HG02885 (cell line): ENCODE measurements at regions not wholly inside any gene's neighbourhood (a gene's known extent, or its start where the extent isn't known, plus 50 kb on each side); places are given as distances from the start of the nearest gene placed in this dataset.

Experiments used
- ATAC-seq: cut with Tn5 transposase; IDR thresholded peaks from one replicate; pipeline ENCODE4 v1.9.1; 2021; ENCODE audit warnings: mild to moderate bottlenecking; ENCODE audit not compliant: unreplicated experiment, poor library complexity

GRCh38 chr2:60297296-60298005, 256.0 kb downstream of the BCL11A start:
- no peak for ATAC-seq

DNA sequence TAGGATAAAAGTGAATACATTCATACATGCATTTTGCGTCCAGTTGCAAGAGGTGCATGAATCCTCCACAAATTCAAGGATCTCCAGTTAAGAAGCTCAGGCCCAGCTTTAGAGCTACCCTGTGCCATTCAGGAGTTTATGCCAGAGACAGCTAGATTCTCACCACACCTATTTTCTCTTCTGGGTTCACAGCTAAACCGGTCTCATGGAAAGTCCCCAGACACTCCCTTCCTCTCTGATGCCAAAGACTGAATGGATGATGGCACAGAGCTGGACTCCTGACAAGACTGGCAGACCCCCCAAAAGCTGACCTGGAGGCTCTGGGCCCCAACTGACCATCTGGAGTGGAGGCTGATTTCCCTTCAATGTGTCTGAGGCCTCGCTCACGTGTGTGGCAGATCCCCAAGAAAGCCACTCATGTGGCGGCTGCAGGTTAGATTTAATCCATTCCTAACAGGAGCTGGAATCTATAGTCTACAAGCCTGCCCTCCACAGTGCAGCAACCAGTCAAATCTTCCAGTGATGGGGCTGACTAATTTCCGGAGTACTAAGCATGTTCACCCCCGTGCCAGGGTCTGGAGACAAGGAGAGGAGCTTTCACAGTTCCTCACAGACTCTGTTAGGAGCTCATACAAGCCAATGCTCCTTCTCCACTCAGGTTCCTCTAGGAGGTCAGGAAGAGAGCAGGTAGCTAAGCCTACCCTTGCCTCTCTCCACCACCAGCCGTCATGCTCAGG, 257.1 kb downstream of the BCL11A start:
- ATAC-seq = no peak

GRCh38 chr2:60295636-60295962, 257.9 kb downstream of the BCL11A start:
- ATAC-seq = no peak

- ATAC-seq = no peak
These were observed 258.4 kb downstream of the BCL11A start for GRCh38 chr2:60294901-60295635.

GRCh38 chr2:60292242-60292641, 261.2 kb downstream of the BCL11A start:
- peak; percentile 62 for ATAC-seq

- no peak for ATAC-seq
These were observed 262.9 kb downstream of the BCL11A start for GRCh38 chr2:60290509-60290908.

DNA sequence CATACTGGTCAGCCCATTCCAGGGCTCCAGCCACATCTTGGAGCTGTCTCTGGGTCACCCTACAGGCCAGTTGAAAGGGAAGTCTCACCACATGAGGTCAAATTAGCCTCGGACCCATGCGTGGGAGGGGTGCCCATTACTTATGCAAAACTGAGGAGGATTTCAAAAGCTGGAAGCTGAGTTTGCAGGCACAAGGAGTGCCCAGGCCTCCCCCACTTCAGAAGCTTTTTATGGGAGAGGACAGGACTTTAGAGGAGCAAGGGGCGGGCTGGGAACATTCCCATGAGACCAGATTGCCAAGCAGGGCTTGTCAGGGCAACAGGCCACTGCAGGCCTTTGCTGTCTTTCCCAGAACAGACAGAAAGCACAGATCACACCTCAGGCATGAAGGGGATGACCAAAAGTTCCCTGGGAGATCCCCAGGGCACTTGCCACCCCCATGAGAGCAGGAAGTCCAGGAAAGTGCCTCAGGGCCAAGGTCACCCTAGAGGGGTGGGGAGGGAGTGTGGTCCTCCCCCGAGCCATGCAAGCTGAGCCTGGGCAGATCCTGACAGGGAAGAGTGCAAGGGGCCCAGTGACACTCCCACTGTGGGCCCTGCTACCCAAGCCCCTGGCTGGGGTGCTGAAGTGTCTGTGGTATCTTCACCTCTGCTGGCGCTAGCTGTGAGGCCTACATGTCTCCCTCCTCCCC, 267.7 kb downstream of the BCL11A start:
- ATAC-seq = no peak

DNA sequence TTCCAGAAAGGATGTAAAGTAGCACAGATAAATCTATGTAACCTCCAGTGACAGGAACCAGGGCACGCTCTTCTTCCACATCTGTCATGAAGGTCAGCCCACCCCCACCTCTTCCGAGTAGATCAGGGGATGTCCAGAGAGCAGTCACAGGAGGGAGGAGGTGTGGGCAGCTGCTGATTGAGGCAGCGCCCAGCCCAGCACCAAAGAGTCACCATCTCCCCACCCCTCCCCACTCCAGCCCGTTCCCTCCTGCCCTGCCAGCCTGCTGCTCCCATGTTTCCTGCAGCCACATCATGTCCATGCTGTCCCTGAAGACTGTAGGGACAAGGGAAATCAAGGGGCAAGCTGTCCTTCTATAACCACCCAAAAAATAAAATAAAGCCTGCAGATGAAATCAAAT, 269.8 kb downstream of the BCL11A start:
- no peak for ATAC-seq

DNA sequence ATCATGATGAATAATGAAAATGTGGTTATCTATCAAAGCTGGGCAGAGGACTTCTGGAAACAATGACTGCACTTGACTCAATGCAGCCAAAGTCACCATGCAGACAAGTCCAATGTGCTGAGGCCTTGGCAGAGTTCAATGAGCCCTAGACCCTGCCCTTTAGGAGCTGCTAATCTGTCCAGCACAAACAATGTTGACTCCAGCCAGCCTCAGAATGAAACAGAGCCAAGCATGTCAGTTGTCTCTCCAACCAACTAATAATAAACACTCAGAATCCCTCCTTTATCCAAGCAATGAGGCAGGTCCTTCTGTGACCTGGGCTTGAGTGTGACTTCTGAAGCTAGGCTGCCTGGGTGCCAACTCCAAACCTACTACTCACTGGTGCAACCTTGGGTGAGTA, 270.6 kb downstream of the BCL11A start:
- no peak for ATAC-seq

DNA sequence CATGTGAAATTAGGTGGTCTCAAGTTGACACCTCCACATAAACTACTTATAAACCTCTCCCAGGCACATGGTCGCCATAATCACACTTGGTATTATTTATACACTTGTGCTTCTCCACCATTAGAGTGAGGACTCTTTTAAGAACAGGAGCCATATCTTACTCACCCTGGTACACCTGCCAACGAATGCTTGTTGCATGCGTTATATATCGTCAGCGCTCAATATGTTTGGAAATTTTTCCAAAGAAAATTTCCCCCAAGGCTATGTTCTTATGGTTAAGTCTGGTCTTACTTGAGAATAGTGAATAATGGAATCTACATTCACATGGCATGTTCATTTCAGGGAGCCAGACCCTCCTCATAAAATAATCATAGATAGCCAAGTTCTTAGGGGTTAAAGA, 271.7 kb downstream of the BCL11A start:
- ATAC-seq = no peak

- ATAC-seq = no peak
These were observed 273.2 kb downstream of the BCL11A start for GRCh38 chr2:60280238-60280637.

DNA sequence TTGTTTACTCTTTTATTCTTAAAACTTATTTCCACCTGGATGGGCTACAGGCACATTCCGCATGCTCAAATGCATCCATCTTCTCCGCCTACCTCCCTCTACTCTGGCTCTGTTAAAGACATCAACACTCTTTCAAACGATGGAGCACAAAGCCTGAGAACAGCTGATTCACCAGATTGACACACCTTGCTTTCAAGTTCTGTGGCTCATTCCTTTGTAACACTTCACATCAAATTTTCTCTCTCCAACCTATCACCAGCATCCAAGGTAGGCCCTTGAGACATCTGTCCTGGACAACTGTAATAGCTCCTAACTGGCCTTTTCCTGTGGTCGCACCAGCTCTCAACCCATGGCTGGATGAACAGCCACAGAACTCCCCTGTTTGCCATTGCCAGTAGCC, 274.5 kb downstream of the BCL11A start:
- no peak for ATAC-seq

DNA sequence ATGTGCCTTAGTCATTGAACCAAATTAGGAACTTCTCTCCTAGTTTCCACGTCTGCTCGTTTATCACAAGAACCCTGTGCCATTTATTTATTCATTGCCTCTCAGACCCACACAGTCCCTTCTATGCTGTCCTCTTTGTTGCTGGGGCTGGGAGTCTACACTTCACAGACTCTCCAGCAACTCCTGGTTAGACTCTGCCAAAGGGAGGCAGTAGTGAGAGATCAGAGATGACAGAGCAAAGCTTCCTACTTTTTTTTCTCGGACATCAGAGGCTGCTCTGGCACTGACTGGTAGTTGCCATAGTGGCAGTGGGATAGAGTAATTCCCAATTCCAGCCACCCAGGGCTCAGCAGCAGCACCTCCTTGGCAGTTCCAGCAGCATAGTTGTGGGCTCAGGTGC, 277.5 kb downstream of the BCL11A start:
- ATAC-seq = no peak

- ATAC-seq = no peak
These were observed 279.6 kb downstream of the BCL11A start for GRCh38 chr2:60273836-60274235.

DNA sequence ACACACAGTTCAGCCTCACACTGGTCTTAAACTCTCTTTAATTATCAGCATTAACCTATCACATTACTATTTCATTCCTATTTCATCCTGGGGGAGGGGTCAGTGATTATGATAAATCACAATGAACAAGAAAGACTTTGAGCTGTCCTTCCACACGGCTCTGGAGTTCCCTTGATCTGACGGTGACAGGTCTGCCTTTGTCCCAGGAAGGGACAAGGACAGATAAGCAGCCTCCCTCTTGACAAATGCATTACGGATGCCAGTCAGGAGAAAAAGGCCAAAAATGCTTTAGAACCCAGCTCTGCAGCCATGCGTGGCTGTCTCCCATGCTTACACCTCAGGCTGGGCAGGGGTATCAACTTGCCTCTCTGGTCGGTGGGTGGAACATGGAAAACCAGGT, 281.7 kb downstream of the BCL11A start:
- ATAC-seq = no peak

GRCh38 chr2:60271131-60271530, 282.3 kb downstream of the BCL11A start:
- no peak for ATAC-seq

DNA sequence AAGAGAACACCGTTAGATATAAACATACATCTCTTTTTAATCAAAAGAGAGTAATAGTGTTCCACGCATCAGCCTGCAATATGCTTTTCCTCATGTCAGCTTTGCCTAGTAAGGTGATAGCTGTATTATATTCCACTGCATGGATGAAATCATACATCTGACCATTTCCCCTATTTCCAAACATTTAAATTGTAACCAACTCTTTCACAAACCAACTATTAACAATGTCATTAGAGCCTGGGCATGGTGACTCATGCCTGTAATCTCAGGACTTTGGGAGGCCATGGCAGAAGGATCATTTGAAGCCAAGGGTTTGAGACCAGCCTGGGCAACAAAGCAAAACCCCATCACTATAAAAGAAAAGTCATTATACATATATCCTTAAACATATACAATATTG, 284.8 kb downstream of the BCL11A start:
- no peak for ATAC-seq

GRCh38 chr2:60268032-60268431, 285.4 kb downstream of the BCL11A start:
- no peak for ATAC-seq

DNA sequence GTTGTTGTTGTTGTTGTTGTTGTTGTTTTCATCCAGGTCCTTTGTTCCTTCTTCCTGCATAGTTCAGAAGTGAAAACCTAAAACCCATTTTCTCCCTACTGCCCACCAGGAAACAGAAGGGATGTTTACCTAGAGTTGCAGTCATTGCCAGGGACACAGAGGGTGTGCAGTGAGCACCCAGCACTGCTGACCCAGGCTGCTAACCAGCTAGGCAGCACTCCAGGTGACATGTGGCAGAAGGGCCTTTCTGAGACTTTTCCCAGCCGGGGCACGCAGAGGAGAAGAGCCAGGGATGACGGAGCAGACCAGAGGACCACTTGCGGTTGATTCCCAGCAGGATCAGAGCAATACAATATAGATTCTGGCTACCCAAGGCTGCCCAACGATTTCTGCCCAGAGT, 286.3 kb downstream of the BCL11A start:
- ATAC-seq = no peak

- ATAC-seq = no peak
These were observed 291.3 kb downstream of the BCL11A start for GRCh38 chr2:60262178-60262577.
